Panc1 (cell line): ENCODE measurements at regions not wholly inside any gene's neighbourhood (a gene's known extent, or its start where the extent isn't known, plus 50 kb on each side); places are given as distances from the start of the nearest gene placed in this dataset.

Experiments
- ATAC-seq: fragments of 200-7000 bp; cut with Tn5 transposase; 2 replicates; pipeline ENCODE4 v1.9.1; 2020; ENCODE audit warnings: mild to moderate bottlenecking, moderate library complexity
- BruUV-seq: library from RNA; stranded (reverse); fragments of 400-500 nt; replicated peaks from 2 replicates; lab custom pipeline; 2021; lab: Mats Ljungman, UMichigan
- CTCF ChIA-PET: fragments of 300-600 bp; sonication (Branson Sonifier 250); formaldehyde crosslinking; loops from one replicate; lab custom pipeline; 2022; ENCODE audit warnings: antibody characterized with exemption; lab: Charles Lee
- POLR2A ChIA-PET: fragments of 300-600 bp; sonication (Branson Sonifier 250); formaldehyde crosslinking; loops from one replicate; lab custom pipeline; 2022; ENCODE audit warnings: antibody characterized with exemption; lab: Charles Lee
- DNase-seq: peaks from one replicate; pipeline ENCODE4 v3.0.0-alpha.2; 2010; ENCODE audit warnings: low read depth, low spot score
- H3K27ac ChIP-seq: 2 replicates; pipeline ENCODE4 v1.5.1; 2011; ENCODE audit warnings: mild to moderate bottlenecking, low read length, inconsistent platforms
- H3K27me3 ChIP-seq: fragments of 200-500 bp; sonication (Bioruptor generic); 2 replicates; pipeline ENCODE4 v1.6.0; 2014; ENCODE audit warnings: low read length, inconsistent platforms; ENCODE audit not compliant: control insufficient read depth, insufficient read depth
- H3K36me3 ChIP-seq: fragments of 200-500 bp; sonication (Bioruptor generic); 2 replicates; pipeline ENCODE4 v1.5.1; 2014; ENCODE audit warnings: inconsistent platforms, mild to moderate bottlenecking, low read length, moderate library complexity; ENCODE audit not compliant: control insufficient read depth, insufficient read depth
- H3K4me1 ChIP-seq: 2 replicates; pipeline ENCODE4 v1.5.1; 2011; ENCODE audit warnings: inconsistent platforms, mild to moderate bottlenecking, low read length, moderate library complexity; ENCODE audit not compliant: control insufficient read depth, insufficient read depth
- H3K4me3 ChIP-seq, 2 experiments: 2 replicates each; pipeline ENCODE4 v1.5.1; 2011 to 2012; ENCODE audit warnings: low read depth in 2 of 2, low read length in 2 of 2, mild to moderate bottlenecking in 2 of 2, inconsistent platforms in 1 of 2, moderate library complexity in 1 of 2
- H3K9me3 ChIP-seq: fragments of 200-500 bp; sonication (Bioruptor generic); 2 replicates; pipeline ENCODE4 v1.5.1; 2014; ENCODE audit warnings: low read depth, mild to moderate bottlenecking, inconsistent platforms, low read length, moderate library complexity; ENCODE audit not compliant: control insufficient read depth, insufficient read depth
- POLR2AphosphoS5 ChIP-seq: IDR thresholded peaks from 2 replicates; pipeline ENCODE4 v1.6.1; 2012; ENCODE audit warnings: mild to moderate bottlenecking, low read depth, low read length, moderate library complexity
- SIN3A ChIP-seq: IDR thresholded peaks from 2 replicates; pipeline ENCODE4 v1.6.1; 2012; ENCODE audit warnings: low read depth, mild to moderate bottlenecking, low read length, moderate library complexity, borderline replicate concordance; ENCODE audit not compliant: insufficient read depth
- TCF7L2 ChIP-seq: IDR thresholded peaks from 2 replicates; pipeline ENCODE4 v1.6.1; 2011; ENCODE audit warnings: mild to moderate bottlenecking, low read depth, low read length, inconsistent platforms
- in situ Hi-C: cut with HindIII; loops from 2 replicates; pipeline ENCODE4 v1.10.0; 2016; ENCODE audit warnings: low sequenced_read_pairs, low pct_unique_long_range_greater_than_20kb
- intact Hi-C: fragments of 100-400 bp; cut with micrococcal nuclease; formaldehyde crosslinking; loops from one replicate; pipeline ENCODE4 v1.10.0; 2022; ENCODE audit not compliant: unreplicated experiment
- TF ChIP-seq, protein P1 (sequence below), 2 experiments: IDR thresholded peaks; 2 replicates each; pipeline ENCODE4 v1.6.1; 2011 to 2012; ENCODE audit warnings: low read depth in 2 of 2, control low read depth in 1 of 2, low read length in 1 of 2, mild to moderate bottlenecking in 1 of 2, moderate library complexity in 1 of 2; ENCODE audit not compliant: insufficient read depth in 1 of 2
- TF ChIP-seq, protein P2 (sequence below): fragments of 450-650 bp; IDR thresholded peaks from 2 replicates; pipeline ENCODE4 v1.5.1; 2017; ENCODE audit warnings: mild to moderate bottlenecking

DNA sequence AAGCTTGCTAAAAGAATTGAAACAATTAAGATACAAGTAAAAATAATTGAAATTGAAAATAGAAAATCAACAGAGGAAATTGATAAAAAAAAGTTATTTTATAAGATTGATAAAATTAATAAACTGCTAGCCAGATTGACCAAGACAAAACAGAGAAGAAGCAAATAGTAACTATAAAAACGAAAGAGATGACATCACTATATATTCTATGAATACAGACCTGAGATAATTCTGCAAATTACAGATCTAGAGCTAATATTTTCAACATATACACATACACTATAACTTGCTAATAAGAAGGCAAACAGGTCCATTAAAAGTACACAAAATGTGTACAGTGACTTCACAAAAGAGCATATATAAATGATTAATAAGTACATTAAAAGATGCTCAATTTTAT lies 90.1 kb upstream of the RNPC3 start:
- H3K27me3 ChIP-seq = no peaks in the 10 kb centered on the region
- H3K4me1 ChIP-seq = no peaks in the 10 kb centered on the region
- no peak overlapping the region for H3K27ac ChIP-seq
- H3K36me3 ChIP-seq = no peaks in the 10 kb centered on the region
- ChIA-PET POLR2A (no interaction called here), CTCF (no interaction called here)
- BruUV-seq = no TSS peak
- in situ Hi-C loops = no loop called here
- ATAC-seq (no peak), DNase-seq (no peak)
- intact Hi-C loops = no loop called here
- TF ChIP-seq SIN3A (no peak), TCF7L2 (no peak), POLR2AphosphoS5 (no peak)
- TF ChIP-seq, protein P1, sequence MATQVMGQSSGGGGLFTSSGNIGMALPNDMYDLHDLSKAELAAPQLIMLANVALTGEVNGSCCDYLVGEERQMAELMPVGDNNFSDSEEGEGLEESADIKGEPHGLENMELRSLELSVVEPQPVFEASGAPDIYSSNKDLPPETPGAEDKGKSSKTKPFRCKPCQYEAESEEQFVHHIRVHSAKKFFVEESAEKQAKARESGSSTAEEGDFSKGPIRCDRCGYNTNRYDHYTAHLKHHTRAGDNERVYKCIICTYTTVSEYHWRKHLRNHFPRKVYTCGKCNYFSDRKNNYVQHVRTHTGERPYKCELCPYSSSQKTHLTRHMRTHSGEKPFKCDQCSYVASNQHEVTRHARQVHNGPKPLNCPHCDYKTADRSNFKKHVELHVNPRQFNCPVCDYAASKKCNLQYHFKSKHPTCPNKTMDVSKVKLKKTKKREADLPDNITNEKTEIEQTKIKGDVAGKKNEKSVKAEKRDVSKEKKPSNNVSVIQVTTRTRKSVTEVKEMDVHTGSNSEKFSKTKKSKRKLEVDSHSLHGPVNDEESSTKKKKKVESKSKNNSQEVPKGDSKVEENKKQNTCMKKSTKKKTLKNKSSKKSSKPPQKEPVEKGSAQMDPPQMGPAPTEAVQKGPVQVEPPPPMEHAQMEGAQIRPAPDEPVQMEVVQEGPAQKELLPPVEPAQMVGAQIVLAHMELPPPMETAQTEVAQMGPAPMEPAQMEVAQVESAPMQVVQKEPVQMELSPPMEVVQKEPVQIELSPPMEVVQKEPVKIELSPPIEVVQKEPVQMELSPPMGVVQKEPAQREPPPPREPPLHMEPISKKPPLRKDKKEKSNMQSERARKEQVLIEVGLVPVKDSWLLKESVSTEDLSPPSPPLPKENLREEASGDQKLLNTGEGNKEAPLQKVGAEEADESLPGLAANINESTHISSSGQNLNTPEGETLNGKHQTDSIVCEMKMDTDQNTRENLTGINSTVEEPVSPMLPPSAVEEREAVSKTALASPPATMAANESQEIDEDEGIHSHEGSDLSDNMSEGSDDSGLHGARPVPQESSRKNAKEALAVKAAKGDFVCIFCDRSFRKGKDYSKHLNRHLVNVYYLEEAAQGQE (IDR thresholded peaks at IDR 0.05; ENCODE audit: insufficient read depth in 1 of 2, low read depth in 2 of 2, low read length in 1 of 2) = no peak
- TF ChIP-seq, protein P2, sequence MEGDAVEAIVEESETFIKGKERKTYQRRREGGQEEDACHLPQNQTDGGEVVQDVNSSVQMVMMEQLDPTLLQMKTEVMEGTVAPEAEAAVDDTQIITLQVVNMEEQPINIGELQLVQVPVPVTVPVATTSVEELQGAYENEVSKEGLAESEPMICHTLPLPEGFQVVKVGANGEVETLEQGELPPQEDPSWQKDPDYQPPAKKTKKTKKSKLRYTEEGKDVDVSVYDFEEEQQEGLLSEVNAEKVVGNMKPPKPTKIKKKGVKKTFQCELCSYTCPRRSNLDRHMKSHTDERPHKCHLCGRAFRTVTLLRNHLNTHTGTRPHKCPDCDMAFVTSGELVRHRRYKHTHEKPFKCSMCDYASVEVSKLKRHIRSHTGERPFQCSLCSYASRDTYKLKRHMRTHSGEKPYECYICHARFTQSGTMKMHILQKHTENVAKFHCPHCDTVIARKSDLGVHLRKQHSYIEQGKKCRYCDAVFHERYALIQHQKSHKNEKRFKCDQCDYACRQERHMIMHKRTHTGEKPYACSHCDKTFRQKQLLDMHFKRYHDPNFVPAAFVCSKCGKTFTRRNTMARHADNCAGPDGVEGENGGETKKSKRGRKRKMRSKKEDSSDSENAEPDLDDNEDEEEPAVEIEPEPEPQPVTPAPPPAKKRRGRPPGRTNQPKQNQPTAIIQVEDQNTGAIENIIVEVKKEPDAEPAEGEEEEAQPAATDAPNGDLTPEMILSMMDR = no peak
- no peaks in the 10 kb centered on the region; the same call in 1 of the 2 replicates for H3K9me3 ChIP-seq
- H3K4me3 ChIP-seq = no peak overlapping the region

DNA sequence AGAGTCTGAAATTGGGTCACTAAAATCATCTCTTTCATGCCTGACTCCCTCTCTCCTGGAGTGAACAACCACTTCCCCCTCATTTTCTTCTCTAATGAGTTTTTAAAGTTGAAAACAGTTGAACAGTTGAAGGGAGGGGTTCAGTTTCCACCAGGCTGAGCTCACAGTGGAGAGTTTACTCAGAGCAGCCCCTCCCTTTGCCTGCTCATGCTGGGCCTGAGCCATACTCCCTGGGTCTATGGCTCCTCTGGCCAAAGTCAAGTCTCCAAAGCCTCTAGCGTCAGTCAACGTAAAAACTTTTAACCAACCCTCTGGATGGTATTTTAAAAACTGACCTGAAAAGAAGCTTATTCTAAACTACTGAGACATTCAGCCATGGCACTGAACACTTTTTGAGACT lies 100.8 kb upstream of the RNPC3 start:
- no peaks in the 10 kb centered on the region for H3K9me3 ChIP-seq
- in situ Hi-C loops (no loop called here), intact Hi-C loops (no loop called here)
- no peaks in the 10 kb centered on the region for H3K36me3 ChIP-seq
- no TSS peak for BruUV-seq
- H3K4me1 ChIP-seq = no peaks in the 10 kb centered on the region
- H3K4me3 ChIP-seq = no peak overlapping the region
- POLR2A ChIA-PET = no interaction called here
- TF ChIP-seq, protein P2 = no peak
- TF ChIP-seq SIN3A (no peak), TCF7L2 (no peak), POLR2AphosphoS5 (no peak)
- TF ChIP-seq, protein P1 (IDR thresholded peaks at IDR 0.05; ENCODE audit: insufficient read depth in 1 of 2, low read depth in 2 of 2, low read length in 1 of 2) = no peak
- ATAC-seq (no peak), DNase-seq (no peak)
- H3K27me3 ChIP-seq = no peaks in the 10 kb centered on the region
- H3K27ac ChIP-seq = no peak overlapping the region
- CTCF ChIA-PET = no interaction called here
